SU-DHL-6 (cell line): ENCODE measurements at regions not wholly inside any gene's neighbourhood (a gene's known extent, or its start where the extent isn't known, plus 50 kb on each side); places are given as distances from the start of the nearest gene placed in this dataset.

Source experiments
- CTCF ChIP-seq: fragments of 200-600 bp; sonication (generic); IDR thresholded peaks from one replicate; pipeline ENCODE4 v1.5.1; 2017; ENCODE audit warnings: antibody characterized with exemption, mild to moderate bottlenecking, low read length, moderate library complexity; ENCODE audit not compliant: insufficient read depth, poor library complexity, severe bottlenecking
- EZH2phosphoT487 ChIP-seq: fragments of 200-600 bp; sonication (generic), shearing (Covaris generic); conservative IDR thresholded peaks from 2 replicates; pipeline ENCODE4 v1.6.1; 2018; ENCODE audit warnings: mild to moderate bottlenecking, antibody characterized with exemption, low read length, moderate library complexity, mixed read lengths

GRCh38 chr12:104896710-104897109 is 61.4 kb downstream of the SLC41A2 start:
- TF ChIP-seq CTCF: no peak
- no peak for TF ChIP-seq EZH2phosphoT487
